ENCODE measurements at regions not wholly inside any gene's neighbourhood (a gene's known extent, or its start where the extent isn't known, plus 50 kb on each side); places are given as distances from the start of the nearest gene placed in this dataset.

- DNase-seq, result no peak
These were observed 218.5 kb downstream of the PTPRU start for GRCh38 chr1:29454616-29455380.

GRCh38 chr1:29453502-29454240 is 217.3 kb downstream of the PTPRU start:
- peak; percentile 12 for DNase-seq

- no peak for DNase-seq
These were observed 216.3 kb downstream of the PTPRU start for GRCh38 chr1:29452463-29453230.

- DNase-seq, result no peak
These were observed 215.1 kb downstream of the PTPRU start for GRCh38 chr1:29451368-29451892.

GRCh38 chr1:29450591-29450990 is 214.3 kb downstream of the PTPRU start:
- no peak for DNase-seq

GRCh38 chr1:29448456-29449235 is 212.3 kb downstream of the PTPRU start:
- DNase-seq, result no peak

- no peak for DNase-seq
These were observed 211.0 kb downstream of the PTPRU start for GRCh38 chr1:29447368-29447767.

GRCh38 chr1:29444782-29445729 is 208.7 kb downstream of the PTPRU start:
- no peak for DNase-seq

- DNase-seq, result no peak
These were observed 207.9 kb downstream of the PTPRU start for GRCh38 chr1:29444081-29444715.

- no peak for DNase-seq
These were observed 205.8 kb downstream of the PTPRU start for GRCh38 chr1:29441916-29442668.

- no peak for DNase-seq
These were observed 203.3 kb downstream of the PTPRU start for GRCh38 chr1:29439615-29440014.

- no peak for DNase-seq
These were observed 202.7 kb downstream of the PTPRU start for GRCh38 chr1:29438991-29439390.

GRCh38 chr1:29437946-29438345 is 201.6 kb downstream of the PTPRU start:
- DNase-seq, result no peak

GRCh38 chr1:29436181-29436785 is 200.0 kb downstream of the PTPRU start:
- no peak for DNase-seq

- DNase-seq, result no peak
These were observed 197.5 kb downstream of the PTPRU start for GRCh38 chr1:29433830-29434229.

- DNase-seq, result no peak
These were observed 194.8 kb downstream of the PTPRU start for GRCh38 chr1:29431138-29431537.

GRCh38 chr1:29429656-29430055 is 193.3 kb downstream of the PTPRU start:
- DNase-seq, result no peak

GRCh38 chr1:29428997-29429396 is 192.7 kb downstream of the PTPRU start:
- DNase-seq, result no peak

- no peak for DNase-seq
These were observed 191.9 kb downstream of the PTPRU start for GRCh38 chr1:29428280-29428615.
